Middle frontal gyrus (tissue), 1 donor: ENCODE measurements at regions not wholly inside any gene's neighbourhood (a gene's known extent, or its start where the extent isn't known, plus 50 kb on each side); places are given as distances from the start of the nearest gene placed in this dataset.

ENCODE experiments used
- DNase-seq: peaks from one replicate; pipeline ENCODE4 v3.0.0-alpha.2; 2015; ENCODE audit warnings: low spot score; ENCODE audit errors: extremely low spot score

DNA sequence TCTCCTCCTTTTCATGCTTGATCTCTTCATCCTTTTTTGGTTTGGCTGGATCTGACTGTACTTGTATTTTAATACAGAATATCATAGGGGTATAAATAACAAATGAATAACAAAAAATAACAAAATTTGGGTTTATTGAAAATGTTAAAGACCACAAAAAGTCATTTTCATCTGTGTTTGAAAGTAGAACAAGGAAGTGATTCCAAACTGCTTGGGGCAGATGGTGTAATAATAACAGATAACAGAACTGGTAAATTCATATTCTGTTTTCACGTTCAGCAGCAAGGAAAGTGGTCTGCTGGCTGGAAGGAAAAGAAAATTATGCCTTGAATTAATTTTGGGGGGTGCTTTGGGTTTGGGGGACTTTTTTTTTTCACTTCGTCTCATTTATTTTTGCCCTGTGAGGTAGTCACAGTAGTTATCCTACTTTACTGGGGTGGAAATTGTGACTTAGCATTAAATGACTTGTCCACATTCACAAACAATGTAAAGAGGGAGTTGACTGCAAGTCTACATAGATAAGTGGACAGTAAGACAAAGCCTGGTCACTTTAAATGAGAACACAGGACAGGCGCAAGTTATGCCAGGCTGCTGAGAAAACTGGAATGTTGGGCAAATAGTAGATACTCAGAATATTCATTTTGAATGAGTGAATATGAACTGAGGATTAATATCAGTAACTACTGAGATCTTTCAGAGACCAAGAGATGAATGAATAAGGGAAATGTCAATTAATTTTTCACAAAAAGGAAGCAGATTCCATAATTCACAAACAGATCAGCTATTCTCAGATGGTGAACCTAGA is 193.9 kb upstream of the CITED2 start:
- DNase-seq, result no peak

DNA sequence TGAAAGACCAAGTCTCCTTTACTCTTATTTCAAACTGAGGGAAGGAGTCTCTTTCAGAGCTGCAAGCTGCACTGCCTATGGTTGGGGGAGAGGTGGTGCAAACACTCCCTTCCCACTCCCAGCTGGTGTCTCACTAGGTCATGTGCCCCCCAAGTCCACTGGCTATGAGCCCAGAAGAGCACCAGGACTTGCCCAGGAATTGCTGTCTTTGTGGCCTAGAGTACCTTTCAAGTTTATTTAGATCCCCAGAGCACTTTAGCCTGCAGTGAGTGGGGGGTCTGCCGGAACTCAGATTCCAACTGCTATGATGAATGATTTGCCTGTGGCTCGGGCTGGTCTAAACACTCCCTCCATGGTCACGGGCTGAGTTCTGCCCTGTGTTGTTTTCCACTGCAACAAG is 192.6 kb upstream of the CITED2 start:
- no peak for DNase-seq

DNA sequence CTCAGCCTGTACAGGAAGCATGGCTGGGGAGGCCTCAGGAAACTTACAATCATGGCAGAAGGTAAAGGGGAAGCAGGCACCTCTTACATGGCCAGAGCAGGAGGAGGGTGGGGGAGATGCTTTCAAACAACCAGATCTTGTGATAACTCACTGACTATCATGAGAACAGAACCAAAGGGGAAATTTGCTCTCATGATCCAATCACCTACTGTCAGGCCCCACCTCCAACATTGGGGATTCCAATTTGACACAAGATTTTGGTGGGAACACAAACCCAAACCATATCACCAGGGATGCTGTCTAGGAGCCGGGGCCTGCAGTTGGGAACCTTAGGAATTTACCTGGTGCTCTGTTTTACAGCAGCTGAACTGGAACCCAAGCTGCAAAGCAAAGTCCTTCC is 191.1 kb upstream of the CITED2 start:
- DNase-seq, result no peak

DNA sequence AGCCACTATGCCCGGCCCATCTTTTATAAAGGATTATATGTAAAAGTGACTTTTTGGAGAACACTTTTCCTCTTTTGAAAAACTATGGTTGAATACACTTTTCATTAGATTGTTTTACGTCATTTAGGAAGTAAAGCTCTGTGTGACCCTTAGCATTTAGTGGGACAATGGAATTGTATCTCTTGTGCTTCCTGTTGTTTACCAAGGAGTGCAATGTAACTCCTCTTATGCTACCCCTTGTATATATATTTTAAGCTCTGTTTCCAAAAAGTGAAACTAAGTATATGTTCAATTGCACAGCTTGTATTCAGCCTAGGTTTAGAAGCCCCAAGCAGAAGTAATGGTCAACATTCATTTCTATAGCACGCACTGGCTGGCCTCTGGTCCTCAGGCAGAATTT is 183.1 kb upstream of the CITED2 start:
- no peak for DNase-seq

DNA sequence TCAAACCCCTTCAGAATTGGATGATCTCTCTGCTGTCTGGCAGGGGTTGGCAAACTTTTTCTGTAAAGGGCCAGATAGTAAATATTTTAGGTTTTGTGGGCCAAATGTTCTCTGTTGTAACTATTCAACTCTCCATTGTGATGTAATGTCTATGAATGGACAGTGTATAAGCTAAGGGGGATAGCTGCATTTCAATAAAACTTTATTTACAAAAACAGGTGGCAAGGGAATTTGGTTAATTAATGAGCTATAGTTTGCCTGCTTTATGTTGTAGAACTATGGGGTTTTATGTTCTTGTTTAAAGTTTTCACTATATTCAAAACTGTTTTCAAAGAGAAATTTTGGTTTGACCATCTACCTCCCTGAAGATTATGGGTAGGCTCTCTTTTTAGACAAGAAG is 182.1 kb upstream of the CITED2 start:
- no peak for DNase-seq

DNA sequence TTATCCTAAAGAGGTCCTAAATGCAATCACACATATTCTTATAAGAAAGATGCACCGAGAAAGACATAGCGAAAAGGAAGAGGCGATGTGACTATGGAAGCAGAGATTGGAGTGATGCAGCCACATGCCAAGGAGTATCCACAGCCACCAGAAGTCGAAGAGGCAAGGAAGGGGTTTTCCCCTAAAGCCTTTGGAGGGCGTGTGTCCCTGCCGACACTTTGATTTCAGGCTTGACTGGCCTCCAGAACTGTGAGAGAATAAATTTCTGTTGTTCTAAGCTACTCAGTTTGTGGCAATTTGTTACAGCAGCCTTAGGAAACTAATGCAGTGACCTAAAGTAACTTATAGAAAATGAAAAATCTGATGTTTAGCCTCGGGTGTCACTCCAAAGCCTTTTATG is 179.5 kb upstream of the CITED2 start:
- no peak for DNase-seq

DNA sequence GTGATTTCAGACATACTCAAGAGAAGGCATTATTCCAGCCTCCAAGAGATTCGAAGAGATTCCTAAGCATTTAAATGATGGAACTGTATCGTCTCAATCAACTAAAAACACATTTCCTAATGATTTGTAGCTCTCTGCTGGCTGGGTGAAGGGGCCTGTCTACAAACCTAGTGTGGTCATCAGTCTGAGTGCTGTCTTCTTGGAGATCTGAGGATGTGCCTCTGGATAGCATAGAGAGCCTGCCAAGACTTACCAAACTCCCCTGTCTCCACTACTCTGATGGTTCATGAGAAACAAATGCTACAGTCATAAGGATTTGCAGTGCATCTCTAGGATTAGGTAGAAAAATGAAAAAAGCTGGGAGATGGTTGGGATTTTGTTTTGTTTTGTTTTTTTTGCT is 176.9 kb upstream of the CITED2 start:
- DNase-seq, result no peak

DNA sequence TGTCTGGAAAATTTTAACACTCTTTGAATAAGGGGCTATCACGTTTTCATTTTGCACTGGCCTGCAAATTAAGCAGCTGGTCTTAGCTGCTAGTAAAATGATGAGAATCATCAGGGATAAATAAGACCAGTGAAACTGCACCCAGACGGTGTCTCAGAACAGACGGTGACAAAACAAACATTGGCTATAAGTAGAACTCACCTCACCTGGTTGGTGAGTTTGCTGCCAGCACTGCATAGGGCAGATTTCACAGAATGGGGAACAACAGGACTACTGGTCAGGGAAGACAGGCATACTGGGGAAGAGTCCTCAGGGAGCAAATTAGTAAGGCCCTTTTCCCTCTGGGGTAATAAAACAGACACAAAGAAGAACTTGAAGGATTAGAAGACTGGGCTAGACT is 175.9 kb upstream of the CITED2 start:
- DNase-seq, result no peak

DNA sequence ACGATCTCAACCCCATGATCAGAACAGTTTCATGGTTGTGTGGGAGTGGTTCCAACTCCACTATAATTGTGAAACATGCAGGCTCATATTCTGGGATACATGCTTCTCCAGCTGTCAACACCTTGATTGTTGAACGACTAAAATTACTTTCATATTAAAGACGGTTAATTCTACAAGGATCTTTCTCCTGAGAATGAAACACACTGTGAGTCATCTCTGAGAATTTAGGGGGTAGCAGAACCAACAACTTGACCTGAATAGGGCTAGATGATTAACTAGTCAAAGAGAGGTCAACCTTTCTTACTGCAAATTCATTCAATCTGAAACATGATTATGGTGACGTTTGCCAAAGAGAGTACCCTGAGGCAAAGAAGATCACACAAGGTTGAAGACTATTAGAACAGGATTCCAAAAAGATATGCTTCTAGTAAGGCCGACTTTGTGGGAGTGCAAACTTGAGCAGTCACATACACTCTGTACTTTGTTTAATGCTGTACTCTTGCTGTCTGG is 175.2 kb upstream of the CITED2 start:
- DNase-seq, result no peak

DNA sequence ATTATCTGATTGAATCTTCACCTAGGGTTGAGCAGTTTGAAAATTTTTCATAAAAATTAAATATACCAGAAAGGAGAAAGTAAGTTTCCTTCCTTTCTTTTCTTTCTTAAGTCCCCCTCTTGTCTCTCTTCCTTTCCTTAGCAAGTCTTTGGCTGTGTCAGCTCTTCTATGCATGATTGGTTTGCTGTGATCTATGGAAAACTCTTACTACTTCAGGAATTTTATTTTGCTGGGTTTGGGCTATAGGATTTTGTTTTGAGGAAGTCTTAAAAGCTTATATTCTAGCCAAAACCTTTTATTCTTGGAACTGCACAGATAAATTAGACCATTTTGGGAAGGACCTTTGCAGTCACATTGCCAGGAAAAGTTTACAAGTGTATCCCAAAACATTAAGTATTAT is 173.4 kb upstream of the CITED2 start:
- no peak for DNase-seq

DNA sequence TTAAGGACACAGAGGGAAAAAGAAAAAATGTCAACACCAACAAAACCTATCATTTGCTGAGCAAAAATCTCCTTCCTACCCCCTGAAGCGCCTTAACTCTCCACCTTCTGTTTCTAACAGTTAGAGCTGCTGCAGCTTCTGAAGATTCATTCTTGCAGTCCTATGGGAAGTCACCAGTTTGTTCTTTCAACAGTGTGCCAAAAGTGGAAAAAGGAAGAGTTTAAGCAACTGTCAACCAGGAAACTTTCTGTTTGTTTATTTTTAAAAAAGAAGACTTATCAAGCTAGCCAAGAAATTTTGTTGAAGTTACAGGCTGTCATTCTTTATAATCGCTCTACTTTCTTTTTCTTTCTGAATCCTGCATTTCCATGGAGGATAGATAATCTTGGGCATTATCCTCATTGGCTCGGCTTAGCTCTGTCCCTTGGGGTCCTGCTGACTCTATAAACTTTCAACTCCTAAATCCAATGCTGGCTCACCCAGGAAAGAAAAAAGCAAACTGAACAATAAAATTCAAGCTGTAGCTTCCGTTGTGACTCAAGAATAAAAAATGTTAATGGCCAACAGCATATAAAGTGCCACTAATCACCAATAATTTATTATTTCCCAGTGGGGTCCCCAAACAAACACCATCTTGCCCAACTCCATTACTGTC is 172.8 kb upstream of the CITED2 start:
- no peak for DNase-seq

DNA sequence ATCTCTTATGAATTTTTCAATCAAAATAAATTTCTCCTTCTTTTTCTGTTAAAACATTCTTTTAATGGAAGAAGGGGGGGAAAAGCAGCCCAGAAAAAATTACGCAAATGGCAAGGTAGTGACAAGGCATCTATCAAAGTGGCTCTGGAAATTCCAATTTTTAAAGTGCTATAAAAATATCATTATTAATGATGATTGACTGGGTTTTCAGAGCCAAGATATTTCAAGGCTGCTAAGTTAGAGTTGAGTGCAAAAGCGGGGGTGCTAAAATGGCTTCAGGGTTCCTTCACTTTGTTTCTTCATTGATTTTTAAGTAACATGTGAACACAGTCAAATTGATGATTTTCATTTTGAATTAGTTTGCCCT is 171.6 kb upstream of the CITED2 start:
- no peak for DNase-seq

DNA sequence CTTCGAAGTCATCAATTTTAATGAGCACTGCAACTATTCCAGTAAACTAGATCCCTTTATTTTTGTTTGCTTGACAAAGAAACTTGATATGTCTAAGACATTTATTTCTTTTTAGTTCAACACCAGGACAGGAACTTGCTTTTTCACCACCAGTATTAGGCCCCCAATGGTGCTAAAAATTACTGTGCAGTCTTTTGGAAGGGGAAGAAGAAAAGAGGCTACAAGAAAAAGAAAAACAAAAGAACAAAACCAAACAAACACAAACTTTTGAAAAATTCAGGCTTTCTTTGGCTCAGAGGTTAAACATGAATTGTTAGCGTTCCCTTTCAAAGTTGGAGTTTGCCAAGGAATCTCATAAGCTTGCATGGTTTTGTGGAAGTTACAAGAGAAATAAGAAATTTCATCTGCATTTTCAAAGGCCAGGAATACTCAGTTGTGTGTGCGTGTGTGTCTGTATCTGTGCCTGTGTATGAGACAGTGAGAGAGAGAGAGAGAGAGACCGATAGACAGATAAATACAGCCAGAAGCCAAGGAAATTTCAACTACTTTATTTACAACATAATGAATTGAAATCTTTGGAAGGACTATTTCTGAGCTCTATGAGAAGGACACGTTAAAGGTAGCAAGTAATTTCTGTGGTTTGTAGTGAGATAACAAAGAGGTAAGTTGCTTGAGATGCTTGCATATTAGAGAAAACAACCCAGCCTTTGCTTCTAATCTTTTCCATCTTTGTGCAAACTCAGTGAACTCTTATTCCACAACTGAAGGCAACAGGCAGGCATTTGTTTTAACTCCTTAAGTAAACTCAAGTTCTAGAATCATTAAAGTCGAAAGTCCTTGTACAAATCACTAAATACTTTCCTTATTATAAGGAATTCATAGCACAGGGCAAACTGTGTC is 171.0 kb upstream of the CITED2 start:
- no peak for DNase-seq

DNA sequence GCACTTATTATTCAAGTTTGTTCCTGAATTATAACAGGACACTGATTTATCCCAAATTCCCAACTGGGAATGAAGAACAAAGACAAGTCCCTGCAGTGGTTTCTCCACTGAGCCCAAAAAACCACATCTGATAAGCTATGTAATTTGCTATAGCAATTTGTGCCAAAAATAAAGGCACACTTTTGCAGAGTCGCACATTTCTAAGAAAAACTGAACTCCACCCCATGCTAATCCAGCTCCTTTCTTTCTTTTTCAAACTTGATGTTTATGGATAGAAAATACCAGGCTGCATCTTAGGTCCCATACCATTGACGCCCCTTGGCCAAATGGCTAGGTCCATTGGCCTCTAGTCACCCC is 170.2 kb upstream of the CITED2 start:
- no peak for DNase-seq

DNA sequence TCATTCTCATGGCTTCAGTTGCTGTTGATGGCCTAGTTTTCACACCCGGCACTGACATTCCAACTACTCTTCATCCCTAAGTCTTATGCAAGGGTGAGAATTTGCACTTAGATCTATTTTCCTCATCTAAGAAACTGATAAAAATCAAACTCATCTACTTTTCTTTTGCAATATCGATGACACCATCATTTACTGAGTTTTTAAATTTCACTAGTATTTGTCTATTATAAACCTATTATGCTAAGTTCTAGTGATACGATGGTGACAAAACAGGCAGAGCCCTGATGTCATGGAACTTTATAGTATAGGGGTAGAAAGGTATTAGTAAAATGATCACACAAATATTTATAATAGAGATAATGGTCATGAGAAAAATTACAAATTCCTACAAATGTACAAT is 167.9 kb upstream of the CITED2 start:
- no peak for DNase-seq

DNA sequence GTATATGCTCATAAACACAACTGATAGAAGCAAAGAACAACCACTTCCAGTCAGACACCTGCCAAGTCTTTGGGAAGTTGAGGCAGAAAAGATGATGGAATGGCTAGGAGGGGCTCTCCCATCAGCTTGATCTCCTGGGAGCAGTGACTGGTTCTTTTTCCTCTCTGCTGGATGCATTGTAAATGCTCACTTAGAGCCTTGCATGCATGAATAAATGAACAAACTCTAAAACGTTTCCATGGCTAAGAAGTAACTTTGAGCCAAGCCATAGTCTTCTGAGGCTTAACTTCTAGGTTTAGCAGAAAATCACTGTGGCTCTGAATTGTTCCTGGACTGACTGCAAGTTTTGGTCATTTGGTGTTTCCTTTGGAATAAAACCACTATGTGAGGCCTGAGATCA is 166.4 kb upstream of the CITED2 start:
- DNase-seq, result no peak

DNA sequence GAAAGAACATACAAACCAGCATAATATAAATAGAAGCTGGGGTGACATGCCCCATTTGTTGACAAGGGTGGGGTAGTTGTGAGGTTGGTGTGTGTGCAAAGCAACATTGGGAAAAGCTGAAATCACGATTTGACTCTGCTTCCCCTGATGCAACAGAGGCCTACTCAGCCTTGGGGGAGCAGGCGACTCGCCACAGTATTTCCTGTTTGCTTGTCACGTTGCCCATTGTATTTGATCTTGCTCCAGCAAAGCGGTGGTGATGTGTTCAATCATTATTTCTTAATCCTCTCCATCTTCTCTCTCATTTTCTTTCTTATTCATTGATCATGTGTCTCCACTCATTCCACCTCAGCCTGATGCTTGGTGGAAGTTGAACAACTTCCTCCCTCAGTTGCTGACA is 165.8 kb upstream of the CITED2 start:
- DNase-seq, result no peak

DNA sequence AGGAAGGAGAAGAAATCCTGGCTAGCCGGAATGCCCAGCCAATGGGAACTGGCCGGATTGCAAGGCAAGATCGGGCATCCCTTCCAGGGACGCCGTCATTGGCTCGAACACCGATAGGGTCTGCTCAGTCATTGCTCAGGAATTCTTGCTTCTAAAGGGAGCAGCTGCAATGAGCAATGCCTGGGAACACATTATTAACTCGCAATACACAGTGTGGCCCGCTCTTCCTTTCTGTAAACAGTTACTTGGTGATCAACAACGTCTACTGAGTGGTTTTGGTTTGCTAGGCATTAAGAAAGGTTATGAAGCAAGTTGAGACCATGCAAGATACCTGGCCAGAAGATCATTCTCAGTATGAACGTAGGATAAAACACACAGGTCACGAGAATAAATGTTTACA is 165.4 kb upstream of the CITED2 start:
- no peak for DNase-seq

DNA sequence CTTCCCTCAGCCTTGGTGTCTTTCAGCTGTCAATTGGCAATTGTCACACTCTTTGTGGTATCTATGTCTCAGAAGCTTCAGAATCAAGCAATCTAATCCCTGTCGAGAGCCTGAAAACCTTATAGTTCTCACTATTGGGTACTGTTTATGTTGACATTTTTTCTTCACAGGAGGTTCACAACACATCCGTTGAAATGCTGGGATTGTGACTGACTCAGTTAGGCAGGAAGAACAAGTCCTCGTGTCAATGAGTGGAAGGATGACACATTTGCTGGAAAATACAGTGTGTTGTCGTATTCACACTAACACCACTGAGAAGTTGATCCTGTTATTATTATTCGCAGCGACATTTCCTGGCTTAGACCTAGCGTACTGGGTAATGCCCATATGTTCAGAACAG is 163.9 kb upstream of the CITED2 start:
- DNase-seq, result no peak

DNA sequence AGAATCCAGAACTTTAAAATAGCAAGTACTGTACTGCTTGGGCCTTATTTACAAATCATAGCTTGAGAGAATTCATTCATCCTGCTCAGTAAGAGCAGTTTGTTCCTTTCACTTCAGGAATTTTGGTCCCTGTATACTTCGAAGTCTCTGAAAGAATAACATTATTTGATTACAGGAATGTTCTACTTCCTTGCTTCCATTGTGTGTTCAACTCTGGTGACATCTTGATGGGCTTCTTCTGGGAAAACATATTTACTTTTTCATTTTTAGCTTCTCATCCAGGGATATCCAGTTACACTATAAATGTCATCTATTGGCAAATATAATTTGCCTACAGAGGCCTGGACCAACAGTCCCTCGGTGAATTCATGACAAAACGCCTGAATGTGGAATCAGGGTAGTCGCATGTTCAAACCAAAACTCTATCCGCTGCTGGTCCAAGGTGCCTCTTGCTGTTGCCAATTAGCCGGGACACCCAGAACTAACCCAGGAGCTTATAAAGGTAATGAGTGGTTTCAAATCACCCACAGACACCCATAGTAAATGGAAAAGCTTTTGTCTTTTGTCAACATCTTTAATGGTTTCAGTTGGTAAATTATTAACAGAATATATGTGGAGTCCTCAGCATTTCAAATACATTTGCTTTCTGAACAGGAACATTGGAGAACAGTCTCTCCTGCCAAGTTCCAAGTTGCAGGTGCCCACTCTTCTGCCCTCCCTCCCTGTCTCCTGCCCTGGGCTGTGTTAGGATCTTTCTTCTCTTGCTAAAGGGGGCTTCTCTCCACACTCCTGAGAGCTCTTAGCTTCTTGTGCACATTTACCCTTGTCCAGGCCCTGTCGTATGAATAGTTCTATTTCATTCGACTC is 162.5 kb upstream of the CITED2 start:
- no peak for DNase-seq

DNA sequence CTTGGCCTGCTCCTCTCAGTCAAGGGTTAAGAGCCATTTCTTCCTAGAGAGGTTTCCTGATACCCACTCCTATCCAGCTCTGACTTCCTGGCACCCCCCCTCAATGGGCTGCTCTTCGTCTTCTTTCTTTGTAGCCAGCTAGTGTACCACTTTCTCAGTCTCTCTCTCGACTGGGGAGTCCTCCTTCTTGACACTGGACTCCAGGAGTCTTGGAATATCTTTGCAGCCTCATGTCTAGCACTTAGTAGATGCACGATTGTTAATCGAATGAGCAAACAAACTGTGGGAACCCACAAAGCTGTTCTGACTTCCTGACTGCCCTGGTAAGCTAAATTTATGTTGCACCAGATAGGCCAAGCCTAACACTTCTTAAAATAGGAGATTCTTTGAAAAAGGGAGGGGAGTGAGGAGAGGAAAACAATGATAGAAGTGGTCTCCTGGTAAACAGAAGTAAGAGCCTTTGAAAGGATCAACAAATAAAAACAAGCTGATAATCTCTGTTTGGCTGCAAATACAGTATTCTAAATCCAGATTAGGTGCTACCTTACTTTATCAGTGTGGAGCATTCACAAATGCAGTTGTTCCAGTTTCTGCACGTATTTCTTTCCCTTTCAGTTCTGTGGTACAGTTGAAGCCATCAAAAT is 160.1 kb upstream of the CITED2 start:
- DNase-seq, result no peak
